B cell (primary cell): ENCODE measurements at regions not wholly inside any gene's neighbourhood (a gene's known extent, or its start where the extent isn't known, plus 50 kb on each side); places are given as distances from the start of the nearest gene placed in this dataset.

Source experiments
- ATAC-seq: fragments of 200-7000 bp; cut with Tn5 transposase; one replicate; pipeline ENCODE4 v1.10.0; 2021; ENCODE audit warnings: low read depth, mild to moderate bottlenecking, moderate number of reproducible peaks, moderate library complexity
- CTCF ChIA-PET: fragments of 350-600 bp; sonication (Branson Sonifier 250); formaldehyde crosslinking; loops from one replicate; lab custom pipeline; 2021; ENCODE audit warnings: antibody characterized with exemption, inconsistent platforms; lab: Charles Lee
- POLR2A ChIA-PET: fragments of 350-600 bp; sonication (Branson Sonifier 250); formaldehyde crosslinking; loops from one replicate; lab custom pipeline; 2021; ENCODE audit warnings: antibody characterized with exemption; lab: Charles Lee
- DNase-seq: peaks from one replicate; pipeline ENCODE4 v3.0.0; 2013
- H2AFZ ChIP-seq: 2 replicates; pipeline ENCODE4 v1.6.1; 2012; ENCODE audit warnings: mild to moderate bottlenecking, low read depth, low read length; ENCODE audit not compliant: insufficient read depth, poor library complexity, severe bottlenecking
- H3K27ac ChIP-seq, 2 donors: 1 replicate in 1 of 2; 2 replicates in 1 of 2; pipeline ENCODE4 v1.5.1; 2012 to 2013; ENCODE audit warnings: low read length in 2 of 2, mild to moderate bottlenecking in 2 of 2, moderate library complexity in 1 of 2
- H3K27me3 ChIP-seq, 4 experiments: fragments of 200-600 bp in 1 of 4; sonication (generic) in 1 of 4; replicated peaks in 1 of 4; 1 replicate in 2 of 4; 2 replicates in 2 of 4; pipeline versions ENCODE4 v1.6.1 to v1.7.0; 2013 to 2016; ENCODE audit warnings: low read length in 3 of 4, mild to moderate bottlenecking in 2 of 4, mixed read lengths in 1 of 4, moderate library complexity in 1 of 4; ENCODE audit not compliant: insufficient read depth in 4 of 4, control insufficient read depth in 3 of 4; ENCODE audit errors: control extremely low read depth in 1 of 4
- H3K36me3 ChIP-seq, 2 experiments: replicated peaks in 1 of 2; 1 replicate in 1 of 2; 2 replicates in 1 of 2; pipeline versions ENCODE4 v1.6.1 to v1.7.1; 2013; ENCODE audit warnings: low read length in 1 of 2; ENCODE audit not compliant: insufficient read depth in 2 of 2, control insufficient read depth in 1 of 2; ENCODE audit errors: control extremely low read depth in 1 of 2, extremely low read depth in 1 of 2
- H3K4me1 ChIP-seq, 2 donors: fragments of 200-600 bp in 1 of 2; sonication (generic) in 1 of 2; 1 replicate in 1 of 2; 2 replicates in 1 of 2; pipeline versions ENCODE4 v1.5.1 to v1.6.1; 2013 to 2017; ENCODE audit warnings: low read length in 2 of 2; ENCODE audit not compliant: control insufficient read depth in 2 of 2, insufficient read depth in 2 of 2
- H3K4me2 ChIP-seq: replicated peaks from 2 replicates; pipeline ENCODE3; 2012; ENCODE audit warnings: mild to moderate bottlenecking, low read depth, low read length; ENCODE audit not compliant: poor library complexity, severe bottlenecking
- H3K4me3 ChIP-seq, 5 experiments: fragments of 200-600 bp in 1 of 5; sonication (generic) in 1 of 5; 1 replicate in 3 of 5; 2 replicates in 2 of 5; pipeline versions ENCODE4 v1.5.1 to v1.7.0; 2011 to 2016; ENCODE audit warnings: low read length in 4 of 5, mild to moderate bottlenecking in 4 of 5, low read depth in 2 of 5, control low read depth in 1 of 5, moderate library complexity in 1 of 5; ENCODE audit not compliant: insufficient read depth in 1 of 5; ENCODE audit errors: control extremely low read depth in 1 of 5, extremely low read depth in 1 of 5
- H3K79me2 ChIP-seq: fragments of 200-600 bp; sonication (generic); one replicate; pipeline ENCODE4 v1.6.0; 2016; ENCODE audit warnings: low read length; ENCODE audit not compliant: control insufficient read depth, insufficient read depth
- H3K9ac ChIP-seq: fragments of 200-600 bp; sonication (generic); 2 replicates; pipeline ENCODE4 v1.6.1; 2017; ENCODE audit warnings: mild to moderate bottlenecking, low read length, moderate library complexity
- H3K9me3 ChIP-seq, 3 donors: one replicate each; pipeline versions ENCODE4 v1.6.1 to v1.7.1; 2013; ENCODE audit warnings: low read length in 2 of 3; ENCODE audit not compliant: control insufficient read depth in 2 of 3, insufficient read depth in 1 of 3; ENCODE audit errors: control extremely low read depth in 1 of 3
- H4K20me1 ChIP-seq: 2 replicates; pipeline ENCODE4 v1.6.0; 2012; ENCODE audit warnings: mild to moderate bottlenecking, low read length; ENCODE audit not compliant: insufficient read depth, control insufficient read depth, poor library complexity, severe bottlenecking
- H3K27ac Mint-ChIP-seq: one replicate; pipeline ENCODE4 v1.8.0; 2021; ENCODE audit warnings: mixed read lengths
- H3K27me3 Mint-ChIP-seq: one replicate; pipeline ENCODE4 v1.8.0; 2021; ENCODE audit warnings: mixed read lengths
- H3K4me1 Mint-ChIP-seq: one replicate; pipeline ENCODE4 v1.8.0; 2021; ENCODE audit warnings: mixed read lengths
- H3K4me3 Mint-ChIP-seq: one replicate; pipeline ENCODE4 v1.8.0; 2021; ENCODE audit warnings: mixed read lengths
- H3K9me3 Mint-ChIP-seq: one replicate; pipeline ENCODE4 v1.8.0; 2022; ENCODE audit warnings: mixed read lengths; ENCODE audit not compliant: insufficient read depth
- CTCF ChIP-seq: fragments of 200-600 bp; IDR thresholded peaks from one replicate; pipeline ENCODE4 v1.8.0; 2022; ENCODE audit warnings: antibody characterized with exemption, mild to moderate bottlenecking
- EZH2 ChIP-seq: IDR thresholded peaks from 2 replicates; pipeline ENCODE4 v1.6.1; 2012; ENCODE audit warnings: borderline replicate concordance, low read depth, mild to moderate bottlenecking, moderate library complexity, low read length; ENCODE audit not compliant: insufficient read depth, poor library complexity, severe bottlenecking
- WGBS: methylation state at CpG from one replicate; pipeline ENCODE4 v1.1.5; 2013; ENCODE audit warnings: missing lambda C conversion rate; ENCODE audit not compliant: insufficient coverage; 5-methylcytosine and 5-hydroxymethylcytosine counted together
- intact Hi-C: fragments of 100-400 bp; cut with micrococcal nuclease; formaldehyde crosslinking; loops from one replicate; pipeline ENCODE4 v1.10.0; 2022

- Histone ChIP-seq H3K27ac (no peak overlapping the region), H2AFZ (no peak overlapping the region), H3K79me2 (no peaks in the 10 kb centered on the region), H3K27me3 (peaks cover 0 to 2% (median 0%) of the 10 kb centered on the region in 4 experiments), H3K36me3 (no peaks in the 10 kb centered on the region), H3K9ac (no peak overlapping the region), H3K4me3 (no peak overlapping the region), H3K4me1 (no peaks in the 10 kb centered on the region), H3K4me2 (no peak overlapping the region), H3K9me3 (peaks cover 0 to 3% (median 0%) of the 10 kb centered on the region in 3 donors), H4K20me1 (no peaks in the 10 kb centered on the region)
- ATAC-seq: no peak
- POLR2A ChIA-PET: no interaction called here
- WGBS: no CpG with 5 or more reads among the region's 1 CpG
- CTCF ChIA-PET: no interaction called here
- TF ChIP-seq EZH2 (no peak), CTCF (no peak)
- Mint-ChIP-seq H3K4me3 (no peak overlapping the region), H3K4me1 (no peaks in the 10 kb centered on the region), H3K27me3 (no peaks in the 10 kb centered on the region), H3K27ac (no peak overlapping the region), H3K9me3 (no peaks in the 10 kb centered on the region)
- intact Hi-C loops: no loop called here
- DNase-seq: no peak
Measured at GRCh38 chr6:80608881-80609280, 502.4 kb downstream of the BCKDHB start.

GRCh38 chr6:80607811-80608391 is 501.4 kb downstream of the BCKDHB start:
- no peaks in the 10 kb centered on the region for H4K20me1 ChIP-seq
- no peak overlapping the region for H3K9ac ChIP-seq
- no peak overlapping the region for H3K27ac Mint-ChIP-seq
- no peak overlapping the region for H2AFZ ChIP-seq
- H3K27ac ChIP-seq: no peak overlapping the region
- ChIA-PET CTCF (no interaction called here), POLR2A (no interaction called here)
- 89% methylated on average over 3 of the region's 4 CpGs for WGBS
- no peaks in the 10 kb centered on the region for H3K36me3 ChIP-seq
- ATAC-seq (no peak), DNase-seq (no peak)
- H3K4me3 Mint-ChIP-seq: no peak overlapping the region
- H3K9me3 ChIP-seq: peaks cover 0 to 3% (median 0%) of the 10 kb centered on the region in 3 donors
- intact Hi-C loops: no loop called here
- H3K9me3 Mint-ChIP-seq: no peaks in the 10 kb centered on the region
- no peaks in the 10 kb centered on the region for H3K79me2 ChIP-seq
- H3K4me2 ChIP-seq: no peak overlapping the region
- H3K4me1 ChIP-seq: no peaks in the 10 kb centered on the region
- TF ChIP-seq CTCF: no peak
- no peak for TF ChIP-seq EZH2
- no peaks in the 10 kb centered on the region for H3K4me1 Mint-ChIP-seq
- peaks cover 0 to 2% (median 0%) of the 10 kb centered on the region in 4 experiments for H3K27me3 ChIP-seq
- no peak overlapping the region for H3K4me3 ChIP-seq
- no peaks in the 10 kb centered on the region for H3K27me3 Mint-ChIP-seq
